Ovary (tissue), 7 donors: ENCODE measurements at regions not wholly inside any gene's neighbourhood (a gene's known extent, or its start where the extent isn't known, plus 50 kb on each side); places are given as distances from the start of the nearest gene placed in this dataset.

ENCODE experiments used
- DNase-seq, 5 donors: peaks; one replicate each; pipeline ENCODE4 v3.0.0-alpha.2; 2019 to 2020
- H3K27ac ChIP-seq, 2 donors: fragments of 200-600 bp; one replicate each; pipeline versions ENCODE4 v1.5.1 to v1.8.0; 2019 to 2022
- H3K27me3 ChIP-seq: fragments of 200-600 bp; one replicate; pipeline ENCODE4 v1.8.0; 2022
- H3K36me3 ChIP-seq: fragments of 200-600 bp; sonication (generic); one replicate; pipeline ENCODE4 v1.5.1; 2019
- H3K4me1 ChIP-seq: one replicate; pipeline ENCODE4 v1.8.1; 2013; ENCODE audit warnings: mild to moderate bottlenecking, moderate library complexity; ENCODE audit not compliant: insufficient read depth
- H3K4me3 ChIP-seq: fragments of 200-600 bp; sonication (generic); one replicate; pipeline ENCODE4 v1.5.1; 2017
- H3K9me3 ChIP-seq, 2 donors: fragments of 200-600 bp in 1 of 2; sonication (generic) in 1 of 2; one replicate each; pipeline versions ENCODE4 v1.5.1 to v1.8.1; 2013 to 2019; ENCODE audit warnings: mild to moderate bottlenecking in 1 of 2, moderate library complexity in 1 of 2
- EP300 ChIP-seq: sonication (generic); formaldehyde crosslinking; IDR thresholded peaks from one replicate; pipeline ENCODE4 v1.6.1; 2017; ENCODE audit warnings: antibody characterized with exemption
- POLR2A ChIP-seq: fragments of 450-650 bp; IDR thresholded peaks from one replicate; pipeline ENCODE4 v1.6.1; 2017; ENCODE audit warnings: antibody characterized with exemption, mild to moderate bottlenecking, moderate library complexity
- WGBS, 3 donors: extraction: QIAGEN DNeasy Blood & Tissue Kit in 1 of 3; methylation state at CpG; one replicate each; pipeline versions ENCODE4 v1.1.5 to v1.1.7; 2013 to 2017; 5-methylcytosine and 5-hydroxymethylcytosine counted together
- intact Hi-C, 4 donors: fragments of 100-400 bp; cut with DNase I; formaldehyde crosslinking; loops; one replicate each; pipeline versions ENCODE4 v1.11.0 to v1.15.1; 2022 to 2023
- TF ChIP-seq, protein P1 (sequence below), 3 donors: fragments of 450-650 bp in 2 of 3; fragments of 200-600 bp in 1 of 3; IDR thresholded peaks; one replicate each; pipeline versions ENCODE4 v1.5.1 to v1.8.0; 2016 to 2022; ENCODE audit warnings: antibody characterized with exemption in 3 of 3, mild to moderate bottlenecking in 1 of 3
- donor health status: DM: no; HTN: no; CAD: no; lungs with moderate emphysema.
- donor health status: DM: no; HTN: no; CAD: no.
- donor health status: Bipolar disorder and iron deficiency.
- donor health status: DM: no; HTN: no; CAD: no.
- donor health status: DM: yes; HTN: yes; CAD: no.

DNA sequence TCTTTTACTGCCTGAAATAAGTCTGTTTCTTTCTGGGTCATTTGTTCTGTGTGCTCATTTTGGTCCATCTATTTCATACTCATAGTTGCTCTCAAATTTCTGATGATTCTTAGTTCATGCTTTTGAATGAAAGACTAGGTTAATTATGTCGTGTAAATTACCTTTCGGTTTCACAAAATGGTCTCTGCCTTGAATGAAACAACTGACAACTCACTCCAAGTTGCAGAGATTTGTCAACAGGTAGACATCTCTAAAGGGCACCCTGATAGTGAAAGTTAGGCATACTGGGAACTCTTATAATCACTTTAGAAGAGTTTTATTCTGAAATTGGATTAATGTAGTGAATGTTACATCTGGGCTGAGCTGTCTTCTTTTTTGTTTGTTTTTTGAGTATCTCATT lies 726.9 kb downstream of the PDHA2 start:
- Histone ChIP-seq H3K27ac (no peak overlapping the region), H3K4me3 (no peak overlapping the region), H3K27me3 (no peaks in the 10 kb centered on the region), H3K4me1 (no peaks in the 10 kb centered on the region), H3K9me3 (no peaks in the 10 kb centered on the region), H3K36me3 (no peaks in the 10 kb centered on the region)
- no peak for DNase-seq
- no peak for TF ChIP-seq POLR2A
- TF ChIP-seq EP300 = no peak
- TF ChIP-seq, protein P1, sequence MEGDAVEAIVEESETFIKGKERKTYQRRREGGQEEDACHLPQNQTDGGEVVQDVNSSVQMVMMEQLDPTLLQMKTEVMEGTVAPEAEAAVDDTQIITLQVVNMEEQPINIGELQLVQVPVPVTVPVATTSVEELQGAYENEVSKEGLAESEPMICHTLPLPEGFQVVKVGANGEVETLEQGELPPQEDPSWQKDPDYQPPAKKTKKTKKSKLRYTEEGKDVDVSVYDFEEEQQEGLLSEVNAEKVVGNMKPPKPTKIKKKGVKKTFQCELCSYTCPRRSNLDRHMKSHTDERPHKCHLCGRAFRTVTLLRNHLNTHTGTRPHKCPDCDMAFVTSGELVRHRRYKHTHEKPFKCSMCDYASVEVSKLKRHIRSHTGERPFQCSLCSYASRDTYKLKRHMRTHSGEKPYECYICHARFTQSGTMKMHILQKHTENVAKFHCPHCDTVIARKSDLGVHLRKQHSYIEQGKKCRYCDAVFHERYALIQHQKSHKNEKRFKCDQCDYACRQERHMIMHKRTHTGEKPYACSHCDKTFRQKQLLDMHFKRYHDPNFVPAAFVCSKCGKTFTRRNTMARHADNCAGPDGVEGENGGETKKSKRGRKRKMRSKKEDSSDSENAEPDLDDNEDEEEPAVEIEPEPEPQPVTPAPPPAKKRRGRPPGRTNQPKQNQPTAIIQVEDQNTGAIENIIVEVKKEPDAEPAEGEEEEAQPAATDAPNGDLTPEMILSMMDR (IDR thresholded peaks at IDR 0.05) = no peak
- 91 to 94% (median 92%) methylated on average over 2 of the region's 2 CpGs for WGBS, 3 donors
- intact Hi-C loops = no loop called here

DNA sequence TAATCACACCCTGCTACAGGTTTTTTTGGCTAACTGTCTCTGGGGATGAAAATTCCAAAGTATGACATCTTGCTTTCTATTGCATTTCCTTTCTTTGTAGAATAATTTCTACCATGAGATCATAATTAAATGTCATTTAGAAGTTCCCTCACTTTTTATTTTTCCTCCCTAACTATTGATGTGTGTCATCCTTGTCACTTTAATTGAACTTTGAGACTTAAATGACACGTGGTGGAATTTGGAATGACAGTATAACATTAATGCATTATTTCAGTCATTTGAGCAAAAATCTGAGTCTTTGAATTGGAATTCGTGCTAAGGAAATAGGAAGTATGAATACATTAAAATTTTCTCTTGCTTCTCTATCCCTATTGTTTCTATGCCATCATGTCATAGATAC lies 745.4 kb downstream of the PDHA2 start:
- intact Hi-C loops = no loop called here
- H3K4me1 ChIP-seq = no peaks in the 10 kb centered on the region
- H3K36me3 ChIP-seq = no peaks in the 10 kb centered on the region
- no peak overlapping the region for H3K27ac ChIP-seq
- no peaks in the 10 kb centered on the region for H3K9me3 ChIP-seq
- DNase-seq = no peak
- H3K4me3 ChIP-seq = no peak overlapping the region
- H3K27me3 ChIP-seq = no peaks in the 10 kb centered on the region
- no peak for TF ChIP-seq POLR2A
- TF ChIP-seq EP300 = no peak
- TF ChIP-seq, protein P1 (IDR thresholded peaks at IDR 0.05) = no peak
- WGBS, 3 donors = 80 to 88% (median 84%) methylated on average over 2 of the region's 2 CpGs

DNA sequence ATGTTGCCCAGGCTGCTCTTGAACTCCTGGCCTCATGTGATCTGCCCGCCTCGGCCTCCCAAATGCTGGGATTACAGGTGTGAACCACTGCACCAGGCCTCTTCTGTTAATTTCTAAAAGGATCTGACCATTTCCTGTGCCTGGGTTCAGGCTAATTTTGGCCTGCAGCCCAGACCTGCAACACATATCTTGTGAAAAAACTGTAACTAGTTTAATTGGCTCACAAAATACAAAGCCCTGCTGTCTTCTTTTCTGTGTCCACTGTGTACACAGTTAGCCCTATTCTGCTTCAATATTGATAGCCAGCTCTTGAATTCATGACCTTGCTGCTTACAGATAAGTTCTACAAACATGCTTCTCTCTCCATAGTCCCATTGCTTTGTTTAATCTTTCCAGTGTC lies 753.5 kb downstream of the PDHA2 start:
- WGBS, 3 donors = 79 to 93% (median 86%) methylated on average over 2 of the region's 2 CpGs

DNA sequence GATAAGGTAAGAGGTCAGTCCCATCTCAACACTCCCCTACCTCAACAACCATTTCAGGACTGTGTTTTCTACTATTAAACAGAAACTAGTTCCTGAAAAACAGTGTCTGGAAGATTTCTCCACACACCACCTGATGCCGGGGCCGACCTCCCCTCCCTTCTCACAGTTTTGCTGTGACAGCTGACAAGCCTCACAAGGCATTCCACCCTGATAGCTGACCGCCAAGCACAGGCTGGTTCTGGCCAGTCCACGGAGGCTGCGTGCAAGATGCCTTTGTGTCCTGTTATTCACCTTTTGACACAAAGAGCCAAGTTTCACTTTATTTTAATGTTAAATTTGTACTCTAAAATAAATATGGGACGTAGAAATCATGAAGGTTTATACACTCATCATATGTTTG lies 758.6 kb downstream of the PDHA2 start:
- WGBS, 3 donors = 10 to 16% (median 11%) methylated on average over 6 of the region's 6 CpGs
- peaks cover 2% of the 10 kb centered on the region for H3K4me1 ChIP-seq
- peak; percentile 28 to 47 (median 39) for DNase-seq
- H3K36me3 ChIP-seq = no peaks in the 10 kb centered on the region
- no peak for TF ChIP-seq EP300
- TF ChIP-seq POLR2A = no peak
- H3K4me3 ChIP-seq = no peak overlapping the region
- H3K9me3 ChIP-seq = no peaks in the 10 kb centered on the region
- H3K27ac ChIP-seq = no peak overlapping the region
- H3K27me3 ChIP-seq = peaks cover 4% of the 10 kb centered on the region
- intact Hi-C loops = no loop called here

More for the DNA sequence above, 753.5 kb downstream of the PDHA2 start:
- H3K36me3 ChIP-seq = no peaks in the 10 kb centered on the region
- peaks cover 1% of the 10 kb centered on the region for H3K4me1 ChIP-seq
- H3K27me3 ChIP-seq = peaks cover 4% of the 10 kb centered on the region
- intact Hi-C loops = no loop called here
- no peak overlapping the region for H3K27ac ChIP-seq
- DNase-seq = peak in 3 of 5 donors; percentile 11 to 31 (median 14)
- TF ChIP-seq EP300 (no peak), POLR2A (no peak)
- TF ChIP-seq, protein P1 (IDR thresholded peaks at IDR 0.05) = no peak
- H3K4me3 ChIP-seq = no peak overlapping the region
- no peaks in the 10 kb centered on the region for H3K9me3 ChIP-seq

DNA sequence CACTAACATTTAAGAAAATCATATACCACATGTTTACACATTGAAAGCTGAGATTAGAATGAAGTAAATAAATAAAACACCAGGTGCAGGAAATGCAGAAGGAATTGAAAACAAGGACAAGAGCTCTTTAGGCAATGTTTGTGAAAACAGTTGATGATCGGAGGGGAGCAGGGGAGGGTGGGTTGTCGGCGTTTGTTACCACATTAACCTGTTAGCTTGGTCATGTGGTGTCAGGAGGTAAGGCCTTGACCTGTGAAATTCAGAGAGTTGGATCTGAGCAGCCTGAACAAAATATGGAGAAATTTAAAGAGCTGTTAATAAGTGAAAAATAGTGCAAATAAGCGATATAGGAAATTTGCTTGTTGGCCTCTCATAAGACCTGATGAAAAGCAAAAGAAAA lies 759.9 kb downstream of the PDHA2 start:
- Histone ChIP-seq H3K27me3 (peaks cover 4% of the 10 kb centered on the region), H3K4me3 (no peak overlapping the region), H3K4me1 (peaks cover 2% of the 10 kb centered on the region), H3K9me3 (no peaks in the 10 kb centered on the region), H3K27ac (no peak overlapping the region), H3K36me3 (no peaks in the 10 kb centered on the region)
- intact Hi-C loops = no loop called here
- TF ChIP-seq, protein P1 (IDR thresholded peaks at IDR 0.05) = no peak
- TF ChIP-seq EP300 = no peak
- no peak for TF ChIP-seq POLR2A
- no peak for DNase-seq
- 63 to 83% (median 73%) methylated on average over 4 of the region's 4 CpGs for WGBS, 3 donors
